ENCODE measurements at regions not wholly inside any gene's neighbourhood (a gene's known extent, or its start where the extent isn't known, plus 50 kb on each side); places are given as distances from the start of the nearest gene placed in this dataset.

DNA sequence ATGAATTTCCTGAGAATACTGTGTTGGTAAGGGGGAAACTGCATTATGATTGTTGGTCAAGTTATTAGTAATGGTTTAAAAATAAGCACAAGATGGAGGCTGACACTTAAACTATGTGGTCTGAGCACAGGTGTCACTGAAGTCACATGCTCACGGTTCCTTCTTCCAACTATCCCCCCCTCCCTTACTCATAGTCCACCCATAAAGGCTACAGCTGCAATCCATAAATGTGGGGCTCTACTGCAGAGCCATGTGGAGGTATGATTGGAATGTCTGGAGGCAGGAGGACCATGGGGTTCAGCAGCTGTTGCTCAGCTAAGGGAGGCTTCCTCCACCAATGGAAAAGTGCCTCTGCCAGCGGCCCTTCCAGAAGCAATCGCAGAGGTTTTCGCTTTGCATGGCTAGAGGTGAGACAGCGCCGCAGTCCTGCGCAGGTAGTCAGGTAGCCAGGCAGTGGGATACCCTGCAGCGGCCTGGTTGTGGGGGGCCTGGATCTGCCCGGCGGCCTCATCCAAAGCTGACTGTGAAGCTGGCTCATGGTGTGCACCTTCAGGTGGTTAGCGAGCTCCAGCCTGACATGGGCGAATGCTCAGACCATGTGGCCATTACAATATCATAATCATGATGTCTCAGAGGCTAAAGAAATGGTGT is 249.6 kb downstream of the DCDC2C start:
- no peak overlapping the region for H3K4me3 Mint-ChIP-seq
- no peak overlapping the region for H3K27ac Mint-ChIP-seq
- no peaks in the 10 kb centered on the region for H3K4me1 Mint-ChIP-seq
- H3K9me3 Mint-ChIP-seq: no peaks in the 10 kb centered on the region
- no peaks in the 10 kb centered on the region for H3K27me3 Mint-ChIP-seq
- H3K36me3 Mint-ChIP-seq: no peaks in the 10 kb centered on the region
- ATAC-seq: no peak

DNA sequence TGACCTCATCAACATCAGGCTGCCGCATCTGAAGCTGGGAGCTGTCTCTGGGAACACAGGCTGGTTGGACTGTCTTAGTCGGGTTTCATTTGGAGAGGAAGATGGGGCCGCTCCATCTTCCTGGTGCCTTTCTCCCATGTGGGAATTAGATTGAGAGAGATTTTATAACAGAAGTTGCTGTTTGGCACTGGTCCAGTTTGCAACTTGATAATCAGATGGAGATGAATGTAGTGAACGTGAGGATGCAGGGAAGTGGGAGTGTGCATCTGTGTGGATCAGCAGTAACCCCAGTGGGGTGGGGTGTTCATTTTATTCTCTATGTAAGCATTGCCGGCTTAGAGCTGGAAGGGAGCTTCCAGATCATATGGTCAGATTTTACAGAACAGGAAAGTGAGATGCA is 250.9 kb downstream of the DCDC2C start:
- no peak for ATAC-seq
- no peaks in the 10 kb centered on the region for H3K4me1 Mint-ChIP-seq
- H3K36me3 Mint-ChIP-seq: no peaks in the 10 kb centered on the region
- no peak overlapping the region for H3K27ac Mint-ChIP-seq
- H3K27me3 Mint-ChIP-seq: no peaks in the 10 kb centered on the region
- no peaks in the 10 kb centered on the region for H3K9me3 Mint-ChIP-seq
- H3K4me3 Mint-ChIP-seq: no peak overlapping the region

- Mint-ChIP-seq H3K4me1 (no peaks in the 10 kb centered on the region), H3K4me3 (no peak overlapping the region), H3K9me3 (no peaks in the 10 kb centered on the region), H3K27ac (no peak overlapping the region), H3K27me3 (no peaks in the 10 kb centered on the region), H3K36me3 (no peaks in the 10 kb centered on the region)
- ATAC-seq: no peak
Measured at GRCh38 chr2:3956406-3956805, 253.0 kb downstream of the DCDC2C start.

DNA sequence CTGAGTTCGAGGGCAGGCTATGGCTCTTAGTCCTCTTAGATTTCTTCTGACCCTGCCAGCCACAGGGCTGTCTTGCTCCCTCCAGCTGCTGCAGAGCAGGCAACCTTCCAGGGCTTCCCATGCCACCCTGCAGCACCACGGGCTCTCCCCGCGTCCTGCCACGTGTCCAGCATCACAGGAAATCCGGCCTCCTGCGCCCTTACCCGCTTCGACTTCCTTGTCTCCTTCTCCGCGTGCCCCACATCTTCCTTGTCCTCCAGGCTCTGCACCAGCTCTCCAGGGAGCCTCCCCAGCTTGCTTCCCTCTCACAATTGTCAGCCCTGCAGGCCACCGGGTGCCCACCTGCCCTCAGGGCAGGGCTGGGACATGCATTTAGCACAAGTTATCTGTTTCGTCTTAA is 253.5 kb downstream of the DCDC2C start:
- H3K4me1 Mint-ChIP-seq: no peaks in the 10 kb centered on the region
- no peaks in the 10 kb centered on the region for H3K36me3 Mint-ChIP-seq
- H3K4me3 Mint-ChIP-seq: no peak overlapping the region
- no peak overlapping the region for H3K27ac Mint-ChIP-seq
- H3K9me3 Mint-ChIP-seq: no peaks in the 10 kb centered on the region
- ATAC-seq: no peak
- no peaks in the 10 kb centered on the region for H3K27me3 Mint-ChIP-seq

DNA sequence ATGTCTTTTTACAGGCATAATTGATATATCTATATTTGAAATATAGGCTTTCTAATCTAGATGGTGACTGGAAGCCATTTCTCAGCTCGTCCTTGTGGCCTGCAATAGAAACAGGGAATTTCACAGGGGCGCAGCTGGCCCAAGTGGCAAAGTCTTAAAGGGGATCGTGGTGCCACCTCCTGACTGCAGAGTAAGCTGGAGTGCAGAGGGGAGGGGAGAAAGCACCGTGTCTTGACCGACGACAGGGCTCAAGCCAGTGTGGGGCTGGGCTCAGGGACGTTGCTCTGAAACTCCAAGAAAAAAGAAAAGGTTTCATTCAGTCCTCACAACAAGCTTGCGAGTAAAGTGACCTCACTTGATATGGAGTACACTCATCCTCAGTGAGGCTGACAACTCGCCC is 255.1 kb downstream of the DCDC2C start:
- Mint-ChIP-seq H3K27ac (no peak overlapping the region), H3K36me3 (no peaks in the 10 kb centered on the region), H3K9me3 (no peaks in the 10 kb centered on the region), H3K4me1 (no peaks in the 10 kb centered on the region), H3K4me3 (no peak overlapping the region), H3K27me3 (no peaks in the 10 kb centered on the region)
- no peak for ATAC-seq

DNA sequence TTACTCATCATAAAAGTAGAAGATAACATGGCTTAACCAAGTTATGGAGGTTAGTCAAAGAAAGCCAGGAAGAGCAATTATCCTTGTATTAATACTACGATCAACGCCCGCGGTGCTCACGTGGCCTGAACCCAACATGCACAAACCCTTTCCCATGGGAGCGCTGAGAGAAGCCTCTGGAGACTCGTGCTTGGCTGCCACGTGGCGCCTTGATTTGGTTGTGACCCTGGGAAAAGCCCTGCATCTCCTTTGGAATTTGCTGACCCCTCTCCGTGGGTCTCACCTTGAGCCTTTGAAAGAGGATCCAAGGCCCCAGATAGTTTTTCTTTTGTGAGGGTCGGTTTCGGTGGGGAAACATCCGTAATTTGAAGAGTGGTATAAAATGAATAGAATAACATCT is 255.6 kb downstream of the DCDC2C start:
- no peaks in the 10 kb centered on the region for H3K27me3 Mint-ChIP-seq
- no peaks in the 10 kb centered on the region for H3K4me1 Mint-ChIP-seq
- H3K9me3 Mint-ChIP-seq: no peaks in the 10 kb centered on the region
- no peaks in the 10 kb centered on the region for H3K36me3 Mint-ChIP-seq
- H3K4me3 Mint-ChIP-seq: no peak overlapping the region
- no peak overlapping the region for H3K27ac Mint-ChIP-seq
- no peak for ATAC-seq

- ATAC-seq: no peak
- Mint-ChIP-seq H3K4me1 (no peaks in the 10 kb centered on the region), H3K4me3 (no peak overlapping the region), H3K27me3 (no peaks in the 10 kb centered on the region), H3K27ac (no peak overlapping the region), H3K9me3 (no peaks in the 10 kb centered on the region), H3K36me3 (no peaks in the 10 kb centered on the region)
Measured at GRCh38 chr2:3959372-3959771, 256.0 kb downstream of the DCDC2C start.

DNA sequence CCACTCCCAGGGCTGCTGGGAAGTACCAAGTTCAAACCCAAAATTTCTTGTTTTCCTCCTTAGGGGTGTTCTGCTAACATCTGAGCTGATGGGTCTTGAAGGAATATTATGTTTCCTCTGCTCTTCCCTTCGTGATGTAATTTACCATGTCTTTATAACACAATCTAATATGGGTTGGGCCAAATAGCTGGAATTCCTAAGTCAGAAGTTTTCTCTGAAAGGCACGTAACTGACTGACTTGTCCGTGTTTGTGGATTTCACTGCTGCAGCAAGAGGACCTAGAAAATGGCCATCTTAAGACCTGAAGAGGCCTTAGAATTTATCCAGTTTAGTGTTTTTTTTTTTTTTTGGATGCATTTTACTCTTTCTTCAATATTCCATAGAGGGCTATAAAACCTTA is 256.7 kb downstream of the DCDC2C start:
- Mint-ChIP-seq H3K36me3 (no peaks in the 10 kb centered on the region), H3K27me3 (no peaks in the 10 kb centered on the region), H3K4me1 (no peaks in the 10 kb centered on the region), H3K9me3 (no peaks in the 10 kb centered on the region), H3K27ac (no peak overlapping the region), H3K4me3 (no peak overlapping the region)
- no peak for ATAC-seq

DNA sequence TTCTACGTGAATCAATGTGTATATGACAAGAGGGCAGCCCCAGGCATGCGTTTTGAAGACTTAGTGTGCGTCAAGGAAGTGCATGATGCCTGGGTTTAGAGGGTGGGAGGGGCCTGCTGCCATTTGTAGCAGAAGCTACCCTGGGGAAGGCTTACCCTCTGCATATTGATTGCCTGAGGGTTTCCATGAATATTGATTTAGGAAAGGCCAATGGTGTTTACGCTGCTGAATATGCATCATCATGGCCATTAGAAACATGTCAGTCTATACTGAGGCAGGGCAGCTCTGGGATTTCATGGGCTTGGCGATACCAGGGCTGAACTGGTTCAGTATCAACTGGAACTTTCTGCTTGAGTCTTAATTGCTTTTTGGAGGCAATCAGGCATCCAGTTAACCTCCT is 259.3 kb downstream of the DCDC2C start:
- no peaks in the 10 kb centered on the region for H3K36me3 Mint-ChIP-seq
- no peaks in the 10 kb centered on the region for H3K9me3 Mint-ChIP-seq
- no peak for ATAC-seq
- no peak overlapping the region for H3K4me3 Mint-ChIP-seq
- no peaks in the 10 kb centered on the region for H3K27me3 Mint-ChIP-seq
- no peak overlapping the region for H3K27ac Mint-ChIP-seq
- H3K4me1 Mint-ChIP-seq: no peaks in the 10 kb centered on the region

GRCh38 chr2:3965211-3965610 is 261.8 kb downstream of the DCDC2C start:
- Mint-ChIP-seq H3K27me3 (no peaks in the 10 kb centered on the region), H3K27ac (no peak overlapping the region), H3K4me1 (no peaks in the 10 kb centered on the region), H3K36me3 (no peaks in the 10 kb centered on the region), H3K4me3 (no peak overlapping the region), H3K9me3 (no peaks in the 10 kb centered on the region)
- ATAC-seq: no peak

- no peak overlapping the region for H3K27ac Mint-ChIP-seq
- no peak overlapping the region for H3K4me3 Mint-ChIP-seq
Measured at GRCh38 chr2:3965953-3966352, 262.6 kb downstream of the DCDC2C start.

GRCh38 chr2:3966470-3966869 is 263.1 kb downstream of the DCDC2C start:
- H3K4me3 Mint-ChIP-seq: no peak overlapping the region
- no peak for ATAC-seq
- H3K9me3 Mint-ChIP-seq: no peaks in the 10 kb centered on the region
- no peaks in the 10 kb centered on the region for H3K4me1 Mint-ChIP-seq
- H3K27me3 Mint-ChIP-seq: no peaks in the 10 kb centered on the region
- no peaks in the 10 kb centered on the region for H3K36me3 Mint-ChIP-seq
- H3K27ac Mint-ChIP-seq: no peak overlapping the region

More at GRCh38 chr2:3965953-3966352, 262.6 kb downstream of the DCDC2C start:
- ATAC-seq: no peak
- Mint-ChIP-seq H3K36me3 (no peaks in the 10 kb centered on the region), H3K9me3 (no peaks in the 10 kb centered on the region), H3K4me1 (no peaks in the 10 kb centered on the region), H3K27me3 (no peaks in the 10 kb centered on the region)

GRCh38 chr2:3968736-3969135 is 265.4 kb downstream of the DCDC2C start:
- Mint-ChIP-seq H3K4me1 (no peaks in the 10 kb centered on the region), H3K27me3 (no peaks in the 10 kb centered on the region), H3K9me3 (no peaks in the 10 kb centered on the region), H3K27ac (no peak overlapping the region), H3K4me3 (no peak overlapping the region), H3K36me3 (no peaks in the 10 kb centered on the region)
- ATAC-seq: no peak

DNA sequence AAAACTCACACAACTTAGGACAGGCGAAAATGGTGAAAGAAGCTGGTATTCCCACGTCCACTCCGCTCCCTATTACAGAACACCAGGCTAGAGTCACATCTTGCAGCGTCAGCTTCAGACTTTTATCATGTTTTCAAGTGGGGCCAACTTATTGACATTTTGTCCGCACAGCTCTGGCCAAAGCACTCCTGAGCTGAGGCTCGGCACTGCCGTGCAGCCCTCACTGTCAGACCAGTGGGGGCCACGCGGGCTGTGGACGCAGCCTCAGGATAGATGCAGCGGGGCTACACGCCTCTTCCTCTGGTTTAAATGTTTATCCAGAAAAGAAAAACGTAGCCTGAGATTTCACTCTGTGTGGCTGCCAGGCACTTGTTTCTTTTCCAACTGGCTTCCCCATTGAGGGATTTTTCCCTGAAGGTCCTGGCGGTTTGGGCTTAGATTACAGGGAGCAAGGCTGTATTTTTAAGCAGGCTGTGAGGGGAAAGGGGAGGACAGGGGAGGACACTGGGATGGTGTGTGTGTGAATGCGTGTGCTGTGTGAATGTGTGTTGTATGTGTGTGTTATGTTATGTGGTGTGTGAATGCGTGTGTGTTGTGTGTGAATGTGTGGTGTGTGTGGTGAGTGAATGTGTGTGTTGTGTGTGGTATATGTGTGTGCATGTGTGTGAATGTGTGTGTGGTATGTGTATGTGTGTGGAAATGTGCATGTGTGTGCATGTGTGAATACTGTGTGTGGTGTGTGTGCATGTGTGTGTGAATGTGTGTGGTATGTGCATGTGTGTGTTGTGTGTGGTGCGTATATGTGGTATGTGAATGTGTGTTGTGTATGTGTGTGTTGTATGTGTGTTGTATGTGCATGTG is 267.6 kb downstream of the DCDC2C start:
- no peaks in the 10 kb centered on the region for H3K4me1 Mint-ChIP-seq
- H3K9me3 Mint-ChIP-seq: no peaks in the 10 kb centered on the region
- no peak overlapping the region for H3K4me3 Mint-ChIP-seq
- H3K36me3 Mint-ChIP-seq: no peaks in the 10 kb centered on the region
- H3K27me3 Mint-ChIP-seq: no peaks in the 10 kb centered on the region
- no peak for ATAC-seq
- H3K27ac Mint-ChIP-seq: no peak overlapping the region

GRCh38 chr2:3971652-3972192 is 268.3 kb downstream of the DCDC2C start:
- no peak overlapping the region for H3K27ac Mint-ChIP-seq
- no peaks in the 10 kb centered on the region for H3K27me3 Mint-ChIP-seq
- H3K36me3 Mint-ChIP-seq: no peaks in the 10 kb centered on the region
- no peaks in the 10 kb centered on the region for H3K9me3 Mint-ChIP-seq
- ATAC-seq: no peak
- no peaks in the 10 kb centered on the region for H3K4me1 Mint-ChIP-seq
- H3K4me3 Mint-ChIP-seq: no peak overlapping the region

GRCh38 chr2:3972377-3972776 is 269.0 kb downstream of the DCDC2C start:
- Mint-ChIP-seq H3K4me3 (no peak overlapping the region), H3K36me3 (no peaks in the 10 kb centered on the region), H3K27me3 (no peaks in the 10 kb centered on the region), H3K4me1 (no peaks in the 10 kb centered on the region), H3K9me3 (no peaks in the 10 kb centered on the region), H3K27ac (no peak overlapping the region)
- ATAC-seq: no peak
